KMS-11 (cell line): ENCODE measurements at regions not wholly inside any gene's neighbourhood (a gene's known extent, or its start where the extent isn't known, plus 50 kb on each side); places are given as distances from the start of the nearest gene placed in this dataset.
A peak's percentile ranks its signal among the peaks of the same experiment; 100 is the strongest.

Experiments
- H2AFZ ChIP-seq: fragments of 200-600 bp; sonication (generic); 2 replicates; pipeline ENCODE4 v1.6.1; 2016; ENCODE audit warnings: antibody characterized with exemption, mixed run types, low read depth
- H3K27ac ChIP-seq: fragments of 200-600 bp; sonication (generic); 2 replicates; pipeline ENCODE4 v1.6.1; 2016; ENCODE audit warnings: mild to moderate bottlenecking, mixed run types
- H3K27me3 ChIP-seq: fragments of 200-600 bp; sonication (generic); 2 replicates; pipeline ENCODE4 v1.6.1; 2017; ENCODE audit warnings: mild to moderate bottlenecking, low read depth, mixed run types, moderate library complexity; ENCODE audit not compliant: insufficient read depth
- H3K36me3 ChIP-seq: fragments of 200-600 bp; sonication (generic); 2 replicates; pipeline ENCODE4 v1.6.1; 2017; ENCODE audit warnings: mild to moderate bottlenecking, mixed run types; ENCODE audit not compliant: insufficient read depth
- H3K4me1 ChIP-seq: fragments of 200-600 bp; sonication (generic); 2 replicates; pipeline ENCODE4 v1.6.1; 2016; ENCODE audit warnings: mild to moderate bottlenecking, low read depth, mixed run types; ENCODE audit not compliant: poor library complexity, severe bottlenecking
- H3K4me2 ChIP-seq: fragments of 200-600 bp; sonication (generic); 2 replicates; pipeline ENCODE4 v1.7.0; 2016; ENCODE audit warnings: mild to moderate bottlenecking, mixed run types
- H3K4me3 ChIP-seq: fragments of 200-600 bp; sonication (generic); IDR thresholded peaks from 2 replicates; pipeline ENCODE4 v1.6.1; 2017; ENCODE audit warnings: low read depth, low read length, mixed read lengths; ENCODE audit not compliant: insufficient read depth
- H3K79me2 ChIP-seq: fragments of 200-600 bp; sonication (generic); 2 replicates; pipeline ENCODE4 v1.6.1; 2016; ENCODE audit warnings: low read depth, mixed run types; ENCODE audit not compliant: insufficient read depth
- H3K9ac ChIP-seq: fragments of 200-600 bp; sonication (generic); 2 replicates; pipeline ENCODE4 v1.6.1; 2016; ENCODE audit warnings: mild to moderate bottlenecking, mixed run types
- H4K20me1 ChIP-seq: fragments of 200-600 bp; sonication (generic); 2 replicates; pipeline ENCODE4 v1.6.1; 2016; ENCODE audit warnings: mild to moderate bottlenecking, mixed run types; ENCODE audit not compliant: insufficient read depth
- CTCF ChIP-seq: fragments of 200-600 bp; sonication (generic); conservative IDR thresholded peaks from 2 replicates; pipeline ENCODE4 v1.6.1; 2017; ENCODE audit warnings: low read depth, mild to moderate bottlenecking, antibody characterized with exemption, low read length, moderate library complexity, mixed read lengths

DNA sequence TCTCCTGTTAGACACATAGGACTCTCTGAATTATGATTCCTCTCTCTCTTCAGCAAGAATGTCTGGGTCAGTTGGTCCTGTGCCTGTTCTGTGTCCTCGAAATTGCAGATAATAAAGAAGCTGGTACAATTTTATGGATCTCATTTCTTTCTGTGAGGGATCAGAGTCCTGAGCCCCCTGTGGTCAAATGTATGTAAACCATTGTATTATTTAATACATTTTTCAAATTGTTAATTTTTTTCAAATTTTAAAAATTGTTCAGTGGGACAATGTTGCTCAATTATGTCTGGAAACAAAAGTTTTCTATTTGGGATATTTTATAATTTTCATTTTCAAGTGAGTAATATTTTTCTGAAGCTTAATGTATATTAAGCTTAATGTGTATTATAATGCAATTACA, 513.5 kb downstream of the CCER1 start:
- H2AFZ ChIP-seq, result no peak overlapping the region
- no peak overlapping the region for H3K9ac ChIP-seq
- no peaks in the 10 kb centered on the region for H4K20me1 ChIP-seq
- TF ChIP-seq CTCF, result no peak
- H3K4me1 ChIP-seq, result no peaks in the 10 kb centered on the region
- H3K4me3 ChIP-seq, result no peak overlapping the region
- no peak overlapping the region for H3K27ac ChIP-seq
- H3K79me2 ChIP-seq, result no peaks in the 10 kb centered on the region
- H3K4me2 ChIP-seq, result no peak overlapping the region
- no peaks in the 10 kb centered on the region for H3K36me3 ChIP-seq
- H3K27me3 ChIP-seq, result no peaks in the 10 kb centered on the region

DNA sequence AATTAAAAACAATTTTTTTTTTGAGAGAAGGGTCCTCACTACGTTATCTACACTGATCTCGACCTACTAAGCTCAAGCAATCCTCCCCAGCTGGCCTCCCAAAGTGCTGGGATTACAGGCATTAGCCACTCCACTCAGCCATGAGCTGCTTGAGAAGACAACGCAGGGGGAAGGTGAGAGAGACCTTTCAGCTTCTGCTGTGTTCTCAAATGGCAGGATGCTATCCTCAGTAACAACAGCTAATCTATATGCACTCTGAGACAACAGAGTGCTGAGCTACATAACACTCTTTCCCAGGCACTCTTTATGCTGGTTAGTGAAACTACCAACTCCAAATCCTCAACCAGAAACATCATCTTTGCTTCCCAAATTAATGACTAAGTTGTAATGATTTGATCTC, 526.1 kb downstream of the CCER1 start:
- no peaks in the 10 kb centered on the region for H4K20me1 ChIP-seq
- no peaks in the 10 kb centered on the region for H3K79me2 ChIP-seq
- peaks cover 48% of the 10 kb centered on the region for H3K4me1 ChIP-seq
- H3K4me3 ChIP-seq, result no peak overlapping the region
- H2AFZ ChIP-seq, result no peak overlapping the region
- no peaks in the 10 kb centered on the region for H3K36me3 ChIP-seq
- H3K27ac ChIP-seq, result no peak overlapping the region
- no peaks in the 10 kb centered on the region for H3K27me3 ChIP-seq
- H3K9ac ChIP-seq, result no peak overlapping the region
- H3K4me2 ChIP-seq, result 0 out of 2 replicates have a peak overlapping the region, but pooled peaks have one; percentile 77
- TF ChIP-seq CTCF, result no peak

- no peak overlapping the region for H3K4me3 ChIP-seq
- no peaks in the 10 kb centered on the region for H3K79me2 ChIP-seq
- peaks cover 44% of the 10 kb centered on the region for H3K4me1 ChIP-seq
- no peak overlapping the region for H3K4me2 ChIP-seq
- no peaks in the 10 kb centered on the region for H4K20me1 ChIP-seq
- H3K27me3 ChIP-seq, result no peaks in the 10 kb centered on the region
- H2AFZ ChIP-seq, result no peak overlapping the region
- no peaks in the 10 kb centered on the region for H3K36me3 ChIP-seq
- no peak overlapping the region for H3K27ac ChIP-seq
- no peak for TF ChIP-seq CTCF
- H3K9ac ChIP-seq, result no peak overlapping the region
Observed at GRCh38 chr12:90428465-90428864, 526.5 kb downstream of the CCER1 start.

GRCh38 chr12:90423965-90424364, 531.0 kb downstream of the CCER1 start:
- no peak overlapping the region for H3K27ac ChIP-seq
- H3K9ac ChIP-seq, result no peak overlapping the region
- H3K79me2 ChIP-seq, result no peaks in the 10 kb centered on the region
- no peaks in the 10 kb centered on the region for H3K36me3 ChIP-seq
- H3K27me3 ChIP-seq, result no peaks in the 10 kb centered on the region
- H4K20me1 ChIP-seq, result no peaks in the 10 kb centered on the region
- TF ChIP-seq CTCF, result no peak
- H3K4me2 ChIP-seq, result no peak overlapping the region
- H2AFZ ChIP-seq, result no peak overlapping the region
- peaks cover 3% of the 10 kb centered on the region for H3K4me1 ChIP-seq
- H3K4me3 ChIP-seq, result no peak overlapping the region
